Panc1 (cell line): ENCODE measurements at regions not wholly inside any gene's neighbourhood (a gene's known extent, or its start where the extent isn't known, plus 50 kb on each side); places are given as distances from the start of the nearest gene placed in this dataset.

Experiments
- POLR2AphosphoS5 ChIP-seq: IDR thresholded peaks from 2 replicates; pipeline ENCODE4 v1.6.1; 2012; ENCODE audit warnings: mild to moderate bottlenecking, low read depth, low read length, moderate library complexity
- SIN3A ChIP-seq: IDR thresholded peaks from 2 replicates; pipeline ENCODE4 v1.6.1; 2012; ENCODE audit warnings: low read depth, mild to moderate bottlenecking, low read length, moderate library complexity, borderline replicate concordance; ENCODE audit not compliant: insufficient read depth
- TF ChIP-seq, protein P1 (sequence below): fragments of 450-650 bp; IDR thresholded peaks from 2 replicates; pipeline ENCODE4 v1.5.1; 2017; ENCODE audit warnings: mild to moderate bottlenecking

DNA sequence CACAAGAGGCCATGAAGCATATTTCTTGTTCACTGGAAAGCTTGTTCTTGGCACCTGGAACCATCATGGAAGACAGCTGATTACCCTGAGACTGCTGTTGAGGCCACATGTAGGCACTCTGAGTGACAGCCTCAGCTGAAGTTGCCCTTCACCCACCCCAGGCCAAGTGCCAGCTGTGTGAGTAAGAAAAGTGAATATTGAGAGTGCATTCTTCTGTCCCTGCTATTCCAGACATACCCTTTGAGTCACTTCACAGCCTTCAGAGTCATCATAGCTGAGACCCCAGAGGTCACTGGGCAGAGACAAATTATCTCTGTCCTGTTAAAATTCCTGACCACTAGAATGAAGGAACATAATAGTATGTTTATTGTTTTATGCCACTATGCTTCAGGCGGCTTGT lies 79.6 kb downstream of the NFKBIZ start:
- TF ChIP-seq, protein P1, sequence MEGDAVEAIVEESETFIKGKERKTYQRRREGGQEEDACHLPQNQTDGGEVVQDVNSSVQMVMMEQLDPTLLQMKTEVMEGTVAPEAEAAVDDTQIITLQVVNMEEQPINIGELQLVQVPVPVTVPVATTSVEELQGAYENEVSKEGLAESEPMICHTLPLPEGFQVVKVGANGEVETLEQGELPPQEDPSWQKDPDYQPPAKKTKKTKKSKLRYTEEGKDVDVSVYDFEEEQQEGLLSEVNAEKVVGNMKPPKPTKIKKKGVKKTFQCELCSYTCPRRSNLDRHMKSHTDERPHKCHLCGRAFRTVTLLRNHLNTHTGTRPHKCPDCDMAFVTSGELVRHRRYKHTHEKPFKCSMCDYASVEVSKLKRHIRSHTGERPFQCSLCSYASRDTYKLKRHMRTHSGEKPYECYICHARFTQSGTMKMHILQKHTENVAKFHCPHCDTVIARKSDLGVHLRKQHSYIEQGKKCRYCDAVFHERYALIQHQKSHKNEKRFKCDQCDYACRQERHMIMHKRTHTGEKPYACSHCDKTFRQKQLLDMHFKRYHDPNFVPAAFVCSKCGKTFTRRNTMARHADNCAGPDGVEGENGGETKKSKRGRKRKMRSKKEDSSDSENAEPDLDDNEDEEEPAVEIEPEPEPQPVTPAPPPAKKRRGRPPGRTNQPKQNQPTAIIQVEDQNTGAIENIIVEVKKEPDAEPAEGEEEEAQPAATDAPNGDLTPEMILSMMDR: no peak
- TF ChIP-seq POLR2AphosphoS5: no peak
- TF ChIP-seq SIN3A: no peak
